ENCODE measurements at regions not wholly inside any gene's neighbourhood (a gene's known extent, or its start where the extent isn't known, plus 50 kb on each side); places are given as distances from the start of the nearest gene placed in this dataset.
"Not testable (repeated sequence)": the region's sequence is repeated elsewhere in the genome, so short reads cannot be mapped to it uniquely, and the experiment has no call there.

- DNase-seq = no peak
Measured at GRCh38 chr10:131810036-131810804, 90.6 kb upstream of the PPP2R2D start.

GRCh38 chr10:131810805-131811629 is 89.8 kb upstream of the PPP2R2D start:
- no peak for DNase-seq

DNA sequence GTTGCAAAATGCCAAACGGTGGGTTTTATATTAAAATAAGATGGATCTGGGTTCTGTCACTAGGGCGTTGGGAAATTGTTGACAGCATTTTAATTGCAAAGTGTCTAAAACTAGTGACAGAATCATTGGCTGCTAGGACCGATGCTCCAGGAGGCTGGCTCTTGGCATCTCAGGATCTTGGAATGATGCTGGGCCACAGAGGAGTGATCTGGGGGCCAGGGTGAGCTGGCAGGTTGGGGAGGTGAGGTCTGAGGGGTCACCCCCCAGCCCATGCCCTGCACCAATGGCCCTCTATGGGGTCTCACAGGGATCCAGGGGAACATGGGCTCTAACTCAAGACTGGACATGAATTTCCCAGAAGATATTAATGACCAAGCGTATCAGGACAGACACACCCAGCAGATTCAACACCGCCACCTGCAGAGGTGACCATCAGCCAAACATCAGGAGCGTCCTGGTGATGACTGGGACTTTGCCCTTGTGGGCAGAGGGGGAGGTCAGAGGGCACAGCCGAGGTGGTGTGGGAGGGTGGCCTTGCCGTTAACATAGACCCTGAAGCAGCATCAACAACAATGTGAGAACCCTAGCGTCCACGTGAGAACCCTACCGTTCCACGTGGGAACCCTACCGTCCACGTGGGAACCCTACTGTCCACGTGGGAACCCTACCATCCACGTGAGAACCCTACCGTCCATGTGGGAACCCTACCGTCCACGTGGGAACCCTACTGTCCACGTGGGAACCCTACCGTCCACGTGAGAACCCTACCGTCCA is 89.0 kb upstream of the PPP2R2D start:
- DNase-seq = no peak

DNA sequence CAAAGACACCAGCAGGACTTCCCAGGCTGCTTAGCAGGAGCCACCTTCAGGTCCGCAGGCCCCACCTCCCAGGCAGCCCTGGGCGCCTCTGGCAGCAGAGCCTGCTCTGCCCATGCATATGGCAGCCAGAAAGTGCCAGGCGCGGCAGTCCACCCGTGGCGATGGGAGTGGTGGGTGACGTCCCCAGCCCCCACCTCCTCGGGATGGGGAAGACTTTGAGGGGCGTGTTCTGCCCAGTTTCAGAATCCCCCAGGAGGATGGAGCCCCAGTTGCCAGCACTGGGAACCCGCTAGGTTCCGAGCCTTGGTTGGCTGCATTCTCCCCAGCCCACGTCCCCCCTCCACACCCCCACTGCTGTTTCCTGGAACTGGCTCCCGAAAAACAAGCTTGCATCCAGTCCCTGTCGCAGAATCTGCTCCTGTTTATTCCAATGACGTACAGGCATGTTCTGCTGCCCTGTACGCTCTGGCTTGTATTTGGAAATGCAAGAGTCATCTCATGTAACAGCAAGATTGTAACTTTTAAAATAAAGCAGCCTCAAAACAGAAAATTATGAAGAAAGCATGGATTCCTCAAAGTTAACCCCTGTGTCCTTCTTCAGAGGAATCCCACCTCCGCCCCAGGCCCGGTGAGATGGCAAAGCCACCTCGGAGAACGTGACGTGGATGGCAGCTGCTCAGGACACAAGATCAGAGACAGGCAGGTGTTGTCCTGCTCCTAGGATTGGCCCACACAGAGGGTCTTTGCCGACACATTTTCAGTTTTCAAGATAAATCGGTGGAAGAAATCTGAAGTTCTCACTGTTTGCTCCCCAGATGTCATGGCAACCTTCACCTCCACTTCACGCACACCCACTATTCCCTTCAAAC is 87.8 kb upstream of the PPP2R2D start:
- DNase-seq = no peak

- DNase-seq = no peak
Measured at GRCh38 chr10:131814567-131815265, 86.1 kb upstream of the PPP2R2D start.

GRCh38 chr10:131815266-131816156 is 85.3 kb upstream of the PPP2R2D start:
- no peak for DNase-seq

GRCh38 chr10:131816157-131816775 is 84.5 kb upstream of the PPP2R2D start:
- DNase-seq = no peak

- no peak for DNase-seq
Measured at GRCh38 chr10:131816941-131817700, 83.7 kb upstream of the PPP2R2D start.

DNA sequence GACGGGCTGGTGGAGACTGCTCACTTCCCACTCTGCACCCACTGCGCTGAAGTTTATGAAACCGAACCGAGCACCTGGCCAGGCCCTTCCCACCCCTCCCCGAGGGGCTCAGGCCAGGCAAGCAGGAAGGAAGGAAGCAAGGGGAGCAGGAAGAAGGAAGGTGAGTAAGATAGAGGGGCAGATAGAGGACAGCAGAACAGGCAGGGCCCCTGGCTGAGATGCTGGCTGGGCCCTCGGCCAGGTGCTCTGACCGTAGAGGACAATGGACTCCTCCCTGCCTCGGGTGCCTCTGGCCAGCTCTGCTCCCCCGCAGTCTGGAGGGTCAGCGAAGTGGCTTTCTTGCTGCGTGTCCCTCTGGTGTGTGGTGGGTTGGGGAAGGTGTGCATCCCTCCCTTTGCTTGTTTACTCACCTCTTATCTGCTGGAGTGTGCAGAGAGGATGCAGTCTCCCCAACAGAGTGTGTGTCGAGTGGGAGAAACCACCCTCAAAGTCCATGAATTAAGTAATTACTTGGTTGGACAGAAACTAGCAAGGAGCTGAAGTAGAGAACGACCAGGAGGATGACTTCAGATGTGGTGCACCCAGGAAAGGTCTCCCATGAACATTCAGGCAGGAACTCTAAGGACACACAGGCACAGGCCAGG is 82.8 kb upstream of the PPP2R2D start:
- no peak for DNase-seq

GRCh38 chr10:131818510-131819234 is 82.1 kb upstream of the PPP2R2D start:
- DNase-seq = no peak

- DNase-seq = no peak
Measured at GRCh38 chr10:131819241-131820072, 81.4 kb upstream of the PPP2R2D start.

- no peak for DNase-seq
Measured at GRCh38 chr10:131820626-131821025, 80.2 kb upstream of the PPP2R2D start.

DNA sequence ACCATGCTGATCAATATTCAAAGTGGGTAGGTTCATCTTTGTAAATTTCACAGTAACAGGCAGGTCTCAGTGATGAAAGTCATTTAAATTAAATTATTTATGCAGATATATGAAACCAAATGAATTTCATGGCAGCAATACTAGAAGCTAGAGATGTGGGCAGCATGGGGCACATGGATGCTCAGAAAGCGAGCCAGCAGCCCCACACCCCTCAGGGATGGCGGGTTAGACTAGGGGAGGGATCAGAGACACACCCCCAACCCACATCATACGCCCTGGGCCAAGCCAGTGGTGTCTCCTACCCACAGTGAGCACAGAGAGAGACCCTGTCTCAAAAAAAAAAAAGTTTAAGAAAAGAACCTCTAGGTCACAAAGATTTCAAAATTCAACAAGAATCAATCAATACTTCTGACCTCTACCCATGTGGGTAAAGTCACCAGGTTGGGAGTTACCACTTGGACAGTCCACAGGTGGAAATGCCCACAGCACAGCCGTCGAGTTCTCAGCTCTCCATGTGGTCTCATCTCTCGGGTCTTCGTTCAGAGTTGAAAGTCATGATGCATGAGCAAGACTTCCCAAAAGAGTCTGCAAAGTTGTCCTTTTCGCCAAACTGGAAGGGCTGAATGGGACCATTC is 79.3 kb upstream of the PPP2R2D start:
- DNase-seq = no peak

DNA sequence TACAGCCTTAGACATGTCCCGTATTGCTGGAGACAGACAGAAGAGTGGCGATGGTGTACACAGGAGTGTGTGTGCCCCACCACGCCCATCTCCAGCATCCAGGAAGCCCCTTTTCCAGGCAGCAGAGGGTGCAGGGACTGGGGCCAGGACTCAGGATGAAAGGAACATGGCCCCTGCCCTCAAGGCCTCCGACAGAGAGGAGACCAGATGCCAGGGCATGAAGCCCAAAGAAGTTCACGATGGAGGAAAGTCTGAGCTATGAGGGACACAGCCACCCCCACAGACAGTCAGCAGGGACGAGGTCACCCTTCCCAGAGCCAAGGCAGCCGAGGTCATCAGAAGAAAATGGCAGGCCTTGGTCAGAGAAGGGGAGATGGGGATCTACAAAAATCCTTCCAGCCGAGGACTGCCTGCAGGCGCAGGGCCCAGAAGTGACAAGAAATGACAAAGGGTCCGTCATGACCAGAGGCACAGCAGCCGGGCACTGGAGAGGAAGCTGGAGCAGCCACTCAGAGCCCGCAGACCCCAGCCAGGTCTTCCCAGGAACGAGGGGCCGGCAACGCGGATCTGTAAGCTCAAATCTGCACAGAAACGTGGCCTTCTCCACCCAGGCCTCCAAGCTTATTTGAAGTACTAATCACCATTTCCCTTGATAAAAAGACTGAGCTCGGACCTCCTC is 78.7 kb upstream of the PPP2R2D start:
- DNase-seq = no peak

DNA sequence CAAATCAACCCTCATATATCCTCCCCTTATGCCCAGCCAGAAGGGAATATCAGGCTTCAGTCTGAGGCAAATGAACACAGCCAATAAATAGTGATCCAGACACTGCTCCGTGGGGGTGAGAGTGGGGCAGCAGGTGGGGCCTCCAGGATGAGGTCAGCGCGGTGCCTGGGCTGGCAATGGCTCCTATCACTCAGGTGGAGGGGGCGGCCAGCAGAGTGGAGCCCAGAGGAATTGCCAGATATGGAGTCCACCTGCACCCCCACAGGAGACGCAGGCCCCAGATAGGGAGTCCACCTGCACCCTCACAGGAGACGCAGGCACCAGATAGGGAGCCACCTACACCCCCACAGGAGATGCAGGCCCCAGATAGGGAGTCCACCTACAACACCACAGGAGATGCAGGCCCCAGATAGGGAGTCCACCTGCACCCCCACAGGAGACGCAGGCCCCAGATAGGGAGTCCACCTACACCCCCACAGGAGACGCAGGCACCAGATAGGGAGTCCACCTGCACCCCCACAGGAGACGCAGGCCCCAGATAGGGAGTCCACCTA is 78.0 kb upstream of the PPP2R2D start:
- DNase-seq = no peak

DNA sequence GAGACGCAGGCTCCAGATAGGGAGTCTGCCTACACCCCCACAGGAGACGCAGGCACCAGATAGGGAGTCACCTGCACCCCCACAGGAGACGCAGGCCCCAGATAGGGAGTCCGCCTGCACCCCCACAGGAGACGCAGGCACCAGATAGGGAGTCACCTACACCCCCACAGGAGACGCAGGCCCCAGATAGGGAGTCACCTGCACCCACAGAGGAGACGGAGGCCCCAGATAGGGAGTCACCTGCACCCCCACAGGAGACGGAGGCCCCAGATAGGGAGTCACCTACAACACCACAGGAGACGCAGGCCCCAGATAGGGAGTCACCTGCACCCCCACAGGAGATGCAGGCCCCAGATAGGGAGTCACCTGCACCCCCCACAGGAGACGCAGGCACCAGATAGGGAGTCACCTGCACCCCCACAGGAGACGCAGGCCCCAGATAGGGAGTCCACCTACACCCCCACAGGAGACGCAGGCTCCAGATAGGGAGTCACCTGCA is 77.2 kb upstream of the PPP2R2D start:
- DNase-seq = not testable (repeated sequence)

Measured in EL (cell line).